ENCODE measurements at regions not wholly inside any gene's neighbourhood (a gene's known extent, or its start where the extent isn't known, plus 50 kb on each side); places are given as distances from the start of the nearest gene placed in this dataset.

DNA sequence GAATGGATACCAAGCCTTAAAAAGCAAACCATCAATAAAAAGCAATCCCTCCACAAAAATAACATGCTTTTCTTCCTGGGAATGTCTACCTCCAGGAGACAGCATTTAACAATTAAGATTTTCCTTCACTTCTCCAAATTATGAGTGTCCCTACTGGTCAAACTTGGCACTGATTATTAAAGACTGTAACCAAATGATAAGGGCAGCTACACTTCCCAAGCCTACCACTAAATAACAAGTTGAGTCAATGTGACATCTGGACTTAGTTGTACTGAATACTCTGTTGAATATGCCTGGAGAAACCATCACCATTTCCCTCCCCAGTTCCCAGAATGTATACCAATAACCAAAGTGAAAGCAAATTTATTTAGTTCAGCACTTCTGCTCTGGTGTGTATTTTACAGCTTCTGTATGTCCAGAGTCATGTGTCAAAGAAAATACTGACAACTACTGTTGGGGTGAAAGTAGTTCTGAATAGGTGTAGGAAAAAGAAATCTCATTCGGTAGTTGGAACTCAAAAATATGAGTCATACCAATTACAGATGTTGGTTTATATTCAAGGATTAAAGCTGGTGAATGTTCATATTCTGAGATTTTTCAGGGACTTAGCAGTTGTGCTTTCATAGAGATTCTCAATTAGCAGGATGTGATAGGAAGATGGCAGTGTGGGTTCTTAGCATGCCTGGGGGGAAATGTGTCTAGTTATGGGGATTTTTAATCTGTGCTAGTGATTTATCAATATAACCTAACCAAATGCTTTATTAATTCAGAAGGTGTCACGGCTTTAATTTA lies 1291.6 kb upstream of the GYPC start:
- TF ChIP-seq POLR2AphosphoS5 (IDR thresholded peaks at IDR 0.05) = no peak
- TF ChIP-seq, protein P1, sequence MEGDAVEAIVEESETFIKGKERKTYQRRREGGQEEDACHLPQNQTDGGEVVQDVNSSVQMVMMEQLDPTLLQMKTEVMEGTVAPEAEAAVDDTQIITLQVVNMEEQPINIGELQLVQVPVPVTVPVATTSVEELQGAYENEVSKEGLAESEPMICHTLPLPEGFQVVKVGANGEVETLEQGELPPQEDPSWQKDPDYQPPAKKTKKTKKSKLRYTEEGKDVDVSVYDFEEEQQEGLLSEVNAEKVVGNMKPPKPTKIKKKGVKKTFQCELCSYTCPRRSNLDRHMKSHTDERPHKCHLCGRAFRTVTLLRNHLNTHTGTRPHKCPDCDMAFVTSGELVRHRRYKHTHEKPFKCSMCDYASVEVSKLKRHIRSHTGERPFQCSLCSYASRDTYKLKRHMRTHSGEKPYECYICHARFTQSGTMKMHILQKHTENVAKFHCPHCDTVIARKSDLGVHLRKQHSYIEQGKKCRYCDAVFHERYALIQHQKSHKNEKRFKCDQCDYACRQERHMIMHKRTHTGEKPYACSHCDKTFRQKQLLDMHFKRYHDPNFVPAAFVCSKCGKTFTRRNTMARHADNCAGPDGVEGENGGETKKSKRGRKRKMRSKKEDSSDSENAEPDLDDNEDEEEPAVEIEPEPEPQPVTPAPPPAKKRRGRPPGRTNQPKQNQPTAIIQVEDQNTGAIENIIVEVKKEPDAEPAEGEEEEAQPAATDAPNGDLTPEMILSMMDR (IDR thresholded peaks at IDR 0.05) = no peak
- TF ChIP-seq POLR2A (IDR thresholded peaks at IDR 0.05) = no peak
